ENCODE measurements at regions not wholly inside any gene's neighbourhood (a gene's known extent, or its start where the extent isn't known, plus 50 kb on each side); places are given as distances from the start of the nearest gene placed in this dataset.

GRCh38 chr2:122622934-122623333 is 867.5 kb downstream of the TSN start:
- Mint-ChIP-seq H3K4me1 (ENCODE audit: low read depth) (no peaks in the 10 kb centered on the region), H3K4me3 (no peak overlapping the region), H3K27me3 (no peaks in the 10 kb centered on the region), H3K36me3 (ENCODE audit: low read depth) (no peaks in the 10 kb centered on the region), H3K9me3 (peaks cover 11% of the 10 kb centered on the region), H3K27ac (no peak overlapping the region)
- no peak for DNase-seq

- no peak for DNase-seq
- no peak overlapping the region for H3K27ac Mint-ChIP-seq
- H3K4me3 Mint-ChIP-seq, result no peak overlapping the region
- H3K36me3 Mint-ChIP-seq (ENCODE audit: low read depth), result no peaks in the 10 kb centered on the region
- H3K27me3 Mint-ChIP-seq, result no peaks in the 10 kb centered on the region
- H3K4me1 Mint-ChIP-seq (ENCODE audit: low read depth), result no peaks in the 10 kb centered on the region
- H3K9me3 Mint-ChIP-seq, result peaks cover 4% of the 10 kb centered on the region
These were observed 871.9 kb downstream of the TSN start for GRCh38 chr2:122627388-122627787.

- no peak overlapping the region for H3K4me3 Mint-ChIP-seq
- no peak for DNase-seq
These were observed 878.8 kb downstream of the TSN start for GRCh38 chr2:122634256-122634655.

GRCh38 chr2:122634920-122635319 is 879.5 kb downstream of the TSN start:
- Mint-ChIP-seq H3K9me3 (peaks cover 4% of the 10 kb centered on the region), H3K27me3 (no peaks in the 10 kb centered on the region), H3K36me3 (ENCODE audit: low read depth) (no peaks in the 10 kb centered on the region), H3K27ac (no peak overlapping the region), H3K4me3 (no peak overlapping the region), H3K4me1 (ENCODE audit: low read depth) (no peaks in the 10 kb centered on the region)
- no peak for DNase-seq

More at GRCh38 chr2:122634256-122634655, 878.8 kb downstream of the TSN start:
- Mint-ChIP-seq H3K9me3 (peaks cover 4% of the 10 kb centered on the region), H3K4me1 (ENCODE audit: low read depth) (no peaks in the 10 kb centered on the region), H3K27me3 (no peaks in the 10 kb centered on the region), H3K36me3 (ENCODE audit: low read depth) (no peaks in the 10 kb centered on the region), H3K27ac (no peak overlapping the region)

- no peak for DNase-seq
- no peak overlapping the region for H3K27ac Mint-ChIP-seq
- H3K4me1 Mint-ChIP-seq (ENCODE audit: low read depth), result no peaks in the 10 kb centered on the region
- H3K27me3 Mint-ChIP-seq, result no peaks in the 10 kb centered on the region
- H3K9me3 Mint-ChIP-seq, result peaks cover 5% of the 10 kb centered on the region
- no peaks in the 10 kb centered on the region for H3K36me3 Mint-ChIP-seq (ENCODE audit: low read depth)
- no peak overlapping the region for H3K4me3 Mint-ChIP-seq
These were observed 880.2 kb downstream of the TSN start for GRCh38 chr2:122635686-122636085.

- Mint-ChIP-seq H3K9me3 (peaks cover 7% of the 10 kb centered on the region), H3K4me1 (ENCODE audit: low read depth) (no peaks in the 10 kb centered on the region), H3K36me3 (ENCODE audit: low read depth) (no peaks in the 10 kb centered on the region), H3K4me3 (no peak overlapping the region), H3K27me3 (no peaks in the 10 kb centered on the region), H3K27ac (no peak overlapping the region)
- DNase-seq, result no peak
These were observed 880.6 kb downstream of the TSN start for GRCh38 chr2:122636097-122636496.

- H3K27ac Mint-ChIP-seq, result no peak overlapping the region
- no peak overlapping the region for H3K4me3 Mint-ChIP-seq
- no peaks in the 10 kb centered on the region for H3K4me1 Mint-ChIP-seq (ENCODE audit: low read depth)
- H3K36me3 Mint-ChIP-seq (ENCODE audit: low read depth), result no peaks in the 10 kb centered on the region
- no peak for DNase-seq
- peaks cover 13% of the 10 kb centered on the region for H3K9me3 Mint-ChIP-seq
- H3K27me3 Mint-ChIP-seq, result no peaks in the 10 kb centered on the region
These were observed 883.7 kb downstream of the TSN start for GRCh38 chr2:122639176-122639575.

- H3K9me3 Mint-ChIP-seq, result peaks cover 13% of the 10 kb centered on the region
- H3K27me3 Mint-ChIP-seq, result no peaks in the 10 kb centered on the region
- H3K27ac Mint-ChIP-seq, result no peak overlapping the region
- no peaks in the 10 kb centered on the region for H3K4me1 Mint-ChIP-seq (ENCODE audit: low read depth)
- no peak overlapping the region for H3K4me3 Mint-ChIP-seq
- no peaks in the 10 kb centered on the region for H3K36me3 Mint-ChIP-seq (ENCODE audit: low read depth)
- no peak for DNase-seq
These were observed 884.3 kb downstream of the TSN start for GRCh38 chr2:122639711-122640110.

- H3K4me1 Mint-ChIP-seq (ENCODE audit: low read depth), result no peaks in the 10 kb centered on the region
- H3K4me3 Mint-ChIP-seq, result no peak overlapping the region
- peaks cover 13% of the 10 kb centered on the region for H3K9me3 Mint-ChIP-seq
- H3K36me3 Mint-ChIP-seq (ENCODE audit: low read depth), result no peaks in the 10 kb centered on the region
- no peak overlapping the region for H3K27ac Mint-ChIP-seq
- H3K27me3 Mint-ChIP-seq, result no peaks in the 10 kb centered on the region
- DNase-seq, result no peak
These were observed 888.4 kb downstream of the TSN start for GRCh38 chr2:122643725-122644329.

DNA sequence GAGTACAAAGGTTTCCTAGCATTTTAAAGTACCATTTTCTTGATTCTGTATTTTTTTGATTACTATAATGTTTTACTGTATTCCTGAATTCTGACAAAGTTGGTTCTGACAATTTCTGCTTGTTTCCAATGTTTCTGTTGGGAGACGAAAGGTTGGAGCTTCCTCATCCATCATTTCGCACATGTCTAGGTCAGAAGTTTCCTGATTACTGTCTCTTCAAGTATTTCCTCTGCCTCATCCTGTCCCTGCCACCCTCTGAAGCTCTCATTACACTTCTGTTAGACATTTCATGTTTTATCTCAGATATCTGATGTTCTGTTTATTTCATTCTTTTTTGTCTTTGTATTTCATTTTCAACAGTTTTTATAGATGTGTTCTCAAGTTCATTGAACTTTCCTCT is 895.8 kb downstream of the TSN start:
- H3K27me3 Mint-ChIP-seq, result no peaks in the 10 kb centered on the region
- no peak for DNase-seq
- no peak overlapping the region for H3K27ac Mint-ChIP-seq
- H3K36me3 Mint-ChIP-seq (ENCODE audit: low read depth), result no peaks in the 10 kb centered on the region
- no peaks in the 10 kb centered on the region for H3K4me1 Mint-ChIP-seq (ENCODE audit: low read depth)
- H3K4me3 Mint-ChIP-seq, result no peak overlapping the region
- H3K9me3 Mint-ChIP-seq, result no peaks in the 10 kb centered on the region

GRCh38 chr2:122651780-122652179 is 896.3 kb downstream of the TSN start:
- Mint-ChIP-seq H3K4me1 (ENCODE audit: low read depth) (no peaks in the 10 kb centered on the region), H3K9me3 (peaks cover 2% of the 10 kb centered on the region), H3K27me3 (no peaks in the 10 kb centered on the region), H3K36me3 (ENCODE audit: low read depth) (no peaks in the 10 kb centered on the region), H3K27ac (no peak overlapping the region), H3K4me3 (no peak overlapping the region)
- no peak for DNase-seq

DNA sequence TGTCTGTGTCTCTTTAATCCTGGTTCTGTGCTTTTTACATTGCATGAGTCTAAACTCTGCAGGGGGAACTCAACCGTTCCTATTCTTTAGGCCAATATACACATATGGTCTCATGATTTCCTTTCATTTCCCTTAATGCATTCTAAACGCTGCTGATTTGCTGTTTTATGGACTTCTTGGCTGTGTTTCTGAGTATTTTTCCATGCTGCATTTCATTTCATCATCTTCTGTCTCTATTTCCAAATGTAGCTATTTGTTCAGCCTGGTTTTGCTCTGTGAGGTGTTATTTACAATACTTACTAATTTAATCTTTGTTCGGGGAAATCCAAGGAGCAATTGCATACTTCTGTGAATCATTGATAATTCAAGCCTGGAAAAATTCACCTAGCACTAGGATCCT is 897.2 kb downstream of the TSN start:
- DNase-seq, result no peak
- Mint-ChIP-seq H3K27me3 (no peaks in the 10 kb centered on the region), H3K4me1 (ENCODE audit: low read depth) (no peaks in the 10 kb centered on the region), H3K4me3 (no peak overlapping the region), H3K9me3 (peaks cover 2% of the 10 kb centered on the region), H3K27ac (no peak overlapping the region), H3K36me3 (ENCODE audit: low read depth) (no peaks in the 10 kb centered on the region)

DNA sequence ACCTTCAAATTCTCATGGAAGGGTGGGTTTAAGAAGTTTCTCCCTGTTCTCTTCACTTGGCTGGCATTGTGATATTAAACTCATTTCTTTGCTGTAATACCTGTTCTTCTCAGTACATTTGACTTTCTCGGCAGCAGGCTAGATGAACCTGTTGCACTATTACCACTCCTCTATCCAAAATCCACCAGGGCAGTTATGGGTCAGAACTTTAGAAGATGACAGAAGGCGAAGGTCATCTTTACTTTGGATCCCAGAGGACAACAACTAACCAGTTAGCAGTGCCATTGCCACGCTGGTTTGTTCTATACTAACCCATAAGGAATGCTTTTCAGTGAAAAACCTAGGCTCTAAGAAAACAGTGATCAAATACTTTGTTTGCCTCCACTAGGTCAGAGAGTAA is 901.0 kb downstream of the TSN start:
- H3K4me1 Mint-ChIP-seq (ENCODE audit: low read depth), result no peaks in the 10 kb centered on the region

GRCh38 chr2:122660786-122661634 is 905.6 kb downstream of the TSN start:
- DNase-seq, result no peak
- H3K4me3 Mint-ChIP-seq, result no peak overlapping the region
- H3K27me3 Mint-ChIP-seq, result no peaks in the 10 kb centered on the region
- no peaks in the 10 kb centered on the region for H3K4me1 Mint-ChIP-seq (ENCODE audit: low read depth)
- H3K36me3 Mint-ChIP-seq (ENCODE audit: low read depth), result no peaks in the 10 kb centered on the region
- no peak overlapping the region for H3K27ac Mint-ChIP-seq
- peaks cover 2% of the 10 kb centered on the region for H3K9me3 Mint-ChIP-seq

More for the DNA sequence above, 901.0 kb downstream of the TSN start:
- Mint-ChIP-seq H3K36me3 (ENCODE audit: low read depth) (no peaks in the 10 kb centered on the region), H3K4me3 (no peak overlapping the region), H3K27me3 (no peaks in the 10 kb centered on the region), H3K9me3 (peaks cover 2% of the 10 kb centered on the region), H3K27ac (no peak overlapping the region)
- no peak for DNase-seq

- H3K4me1 Mint-ChIP-seq (ENCODE audit: low read depth), result no peaks in the 10 kb centered on the region
- no peaks in the 10 kb centered on the region for H3K36me3 Mint-ChIP-seq (ENCODE audit: low read depth)
- H3K27me3 Mint-ChIP-seq, result no peaks in the 10 kb centered on the region
- DNase-seq, result no peak
- no peaks in the 10 kb centered on the region for H3K9me3 Mint-ChIP-seq
- no peak overlapping the region for H3K4me3 Mint-ChIP-seq
- no peak overlapping the region for H3K27ac Mint-ChIP-seq
These were observed 908.2 kb downstream of the TSN start for GRCh38 chr2:122663620-122664019.
